ENCODE measurements at regions not wholly inside any gene's neighbourhood (a gene's known extent, or its start where the extent isn't known, plus 50 kb on each side); places are given as distances from the start of the nearest gene placed in this dataset.

DNA sequence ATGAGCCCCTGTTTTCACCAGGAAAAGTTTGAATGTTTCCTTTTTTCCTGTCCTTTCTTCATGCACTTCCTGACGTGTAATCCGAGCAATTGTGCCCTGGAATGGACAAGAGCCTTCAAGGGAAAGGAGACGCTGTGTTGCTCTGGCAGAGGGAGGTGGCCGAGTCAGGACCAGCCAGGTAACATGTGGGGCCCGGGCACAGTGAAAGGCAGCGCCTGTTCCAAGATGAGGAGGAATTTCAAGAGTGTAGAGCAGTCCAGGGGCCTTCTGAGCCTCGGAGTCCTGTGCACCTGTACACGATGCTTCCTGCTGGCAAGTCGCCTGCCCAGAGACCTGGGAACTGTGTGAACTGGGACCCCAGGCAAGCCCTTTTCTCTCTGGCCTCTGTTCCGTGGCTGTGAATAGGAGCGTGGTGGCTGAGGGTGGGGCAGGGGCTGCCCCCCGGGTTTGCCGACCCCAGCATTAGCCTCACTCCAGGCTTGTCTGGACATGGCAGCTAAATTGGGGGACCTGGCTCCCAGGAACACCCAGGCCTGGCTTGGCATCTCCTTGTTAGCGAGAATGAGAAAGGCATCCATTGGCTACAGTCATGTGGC lies 92.0 kb downstream of the MYEOV start:
- Histone ChIP-seq H3K9ac (ENCODE audit: low read length in 5 of 5) (no peak overlapping the region), H3K4me1 (ENCODE audit: control insufficient read depth in 5 of 5, insufficient read depth in 5 of 5, low read length in 5 of 5) (peaks cover 0 to 23% (median 17%) of the 10 kb centered on the region in 5 donors), H3K27me3 (ENCODE audit: control insufficient read depth in 5 of 5, insufficient read depth in 4 of 5, low read length in 5 of 5) (peaks cover 0 to 2% (median 0%) of the 10 kb centered on the region in 5 donors), H3K9me3 (ENCODE audit: control insufficient read depth in 5 of 5, low read length in 5 of 5) (peaks cover 2 to 18% (median 13%) of the 10 kb centered on the region in 5 donors), H3K4me3 (ENCODE audit: low read depth in 1 of 5, low read length in 5 of 5) (no peak overlapping the region), H3K27ac (ENCODE audit: low read depth, low read length) (no peak overlapping the region), H3K36me3 (ENCODE audit: control insufficient read depth in 5 of 5, insufficient read depth in 5 of 5, low read length in 5 of 5) (no peaks in the 10 kb centered on the region)

DNA sequence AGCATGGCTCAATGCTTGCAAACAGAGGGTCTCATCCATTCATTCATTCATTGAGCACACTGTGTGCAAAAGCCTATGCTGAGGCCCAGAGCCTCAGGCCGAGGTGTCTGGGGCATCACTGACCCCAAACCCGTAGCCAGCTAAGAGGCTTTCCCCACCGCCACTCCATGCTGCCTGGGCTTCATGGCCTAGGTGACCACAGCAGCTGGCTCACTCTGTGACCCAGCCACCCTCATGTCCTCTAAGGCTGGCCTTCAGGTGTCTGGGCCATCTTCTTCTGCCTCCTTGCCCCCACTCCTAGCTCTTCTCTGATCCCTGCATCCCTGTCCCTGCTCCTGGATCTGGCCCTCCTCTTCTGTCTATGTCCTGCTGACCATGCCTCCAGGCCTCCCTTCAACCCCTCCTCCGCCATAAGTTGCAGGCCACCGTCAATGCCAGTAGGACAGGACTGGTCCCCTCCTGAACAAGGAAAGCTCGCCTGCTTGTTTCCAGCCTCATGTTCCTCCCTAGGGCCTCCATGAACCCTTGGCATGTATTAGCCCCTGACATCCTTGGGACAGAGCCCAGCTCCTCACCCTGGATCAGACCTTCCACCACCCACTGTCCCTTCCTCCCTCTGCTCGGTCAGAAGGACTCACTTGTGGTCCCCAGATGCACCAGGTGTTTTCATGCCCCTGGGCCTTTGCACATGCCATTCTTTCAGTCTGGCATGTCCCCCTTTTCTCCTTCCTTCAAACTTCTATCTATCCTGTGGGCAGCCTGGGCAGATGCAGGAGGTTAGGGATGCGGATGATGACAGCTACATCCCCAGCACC lies 92.8 kb downstream of the MYEOV start:
- Histone ChIP-seq H3K9ac (ENCODE audit: low read length in 5 of 5) (no peak overlapping the region), H3K27ac (ENCODE audit: low read depth, low read length) (no peak overlapping the region), H3K9me3 (ENCODE audit: control insufficient read depth in 5 of 5, low read length in 5 of 5) (peaks cover 2 to 18% (median 13%) of the 10 kb centered on the region in 5 donors), H3K4me1 (ENCODE audit: control insufficient read depth in 5 of 5, insufficient read depth in 5 of 5, low read length in 5 of 5) (peaks cover 0 to 14% (median 9%) of the 10 kb centered on the region in 5 donors), H3K27me3 (ENCODE audit: control insufficient read depth in 5 of 5, insufficient read depth in 4 of 5, low read length in 5 of 5) (peaks cover 0 to 3% (median 0%) of the 10 kb centered on the region in 5 donors), H3K4me3 (ENCODE audit: low read depth in 1 of 5, low read length in 5 of 5) (no peak overlapping the region), H3K36me3 (ENCODE audit: control insufficient read depth in 5 of 5, insufficient read depth in 5 of 5, low read length in 5 of 5) (no peaks in the 10 kb centered on the region)

DNA sequence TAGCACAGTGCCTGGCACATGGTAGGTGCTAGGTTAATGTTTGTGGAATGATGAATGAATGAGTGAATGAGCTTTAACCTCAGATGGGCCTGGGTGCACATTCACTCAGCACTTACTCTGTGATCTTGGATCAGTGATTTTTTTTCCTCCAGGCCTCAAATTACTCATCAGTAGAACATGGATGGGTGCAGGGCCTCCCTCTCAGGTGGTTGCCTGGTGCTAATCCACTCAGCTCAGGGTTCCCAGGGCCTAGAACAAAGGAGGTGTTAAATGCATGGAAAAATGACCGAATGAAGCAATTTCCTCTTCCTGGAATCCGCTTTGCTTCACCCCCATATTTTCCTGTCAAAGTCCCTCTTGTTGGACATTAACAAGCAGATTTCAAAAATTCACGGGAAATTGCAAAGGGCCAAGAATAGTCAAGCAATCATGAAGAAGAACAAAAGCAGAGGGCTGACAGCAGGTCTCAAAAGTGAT lies 93.5 kb downstream of the MYEOV start:
- peaks cover 2 to 18% (median 13%) of the 10 kb centered on the region in 5 donors for H3K9me3 ChIP-seq (ENCODE audit: control insufficient read depth in 5 of 5, low read length in 5 of 5)
- no peak overlapping the region for H3K27ac ChIP-seq (ENCODE audit: low read depth, low read length)
- no peak overlapping the region for H3K4me3 ChIP-seq (ENCODE audit: low read depth in 1 of 5, low read length in 5 of 5)
- peaks cover 0 to 8% (median 4%) of the 10 kb centered on the region in 5 donors for H3K4me1 ChIP-seq (ENCODE audit: control insufficient read depth in 5 of 5, insufficient read depth in 5 of 5, low read length in 5 of 5)
- peaks cover 0 to 3% (median 0%) of the 10 kb centered on the region in 5 donors for H3K27me3 ChIP-seq (ENCODE audit: control insufficient read depth in 5 of 5, insufficient read depth in 4 of 5, low read length in 5 of 5)
- no peaks in the 10 kb centered on the region for H3K36me3 ChIP-seq (ENCODE audit: control insufficient read depth in 5 of 5, insufficient read depth in 5 of 5, low read length in 5 of 5)
- no peak overlapping the region for H3K9ac ChIP-seq (ENCODE audit: low read length in 5 of 5)

DNA sequence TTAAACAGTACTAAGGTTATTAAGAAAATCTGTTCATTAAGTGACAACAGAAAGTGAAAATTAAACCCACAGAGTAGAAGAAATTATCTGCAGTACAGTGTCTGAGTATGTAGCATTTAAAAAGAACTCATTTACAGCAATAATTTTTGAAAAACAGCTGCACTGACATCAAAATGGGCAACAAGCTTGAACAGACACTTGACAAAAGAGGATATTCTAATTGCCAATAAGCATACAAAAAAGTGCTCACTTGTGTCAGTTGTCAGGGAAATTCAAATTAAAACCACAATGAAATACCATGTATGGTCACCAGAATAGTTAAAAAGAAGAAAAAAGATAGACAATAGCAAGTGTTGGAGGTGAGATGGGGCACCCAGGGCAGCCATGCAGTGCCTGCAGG lies 93.3 kb upstream of the LINC01488 start:
- Histone ChIP-seq H3K4me3 (ENCODE audit: low read depth in 1 of 5, low read length in 5 of 5) (no peak overlapping the region), H3K27ac (ENCODE audit: low read depth, low read length) (no peak overlapping the region), H3K9me3 (ENCODE audit: control insufficient read depth in 5 of 5, low read length in 5 of 5) (peaks cover 2 to 18% (median 13%) of the 10 kb centered on the region in 5 donors), H3K27me3 (ENCODE audit: control insufficient read depth in 5 of 5, insufficient read depth in 4 of 5, low read length in 5 of 5) (peaks cover 0 to 3% (median 0%) of the 10 kb centered on the region in 5 donors), H3K36me3 (ENCODE audit: control insufficient read depth in 5 of 5, insufficient read depth in 5 of 5, low read length in 5 of 5) (no peaks in the 10 kb centered on the region), H3K4me1 (ENCODE audit: control insufficient read depth in 5 of 5, insufficient read depth in 5 of 5, low read length in 5 of 5) (peaks cover 0 to 4% (median 0%) of the 10 kb centered on the region in 5 donors), H3K9ac (ENCODE audit: low read length in 5 of 5) (no peak overlapping the region)

- peaks cover 0 to 4% (median 0%) of the 10 kb centered on the region in 5 donors for H3K4me1 ChIP-seq (ENCODE audit: control insufficient read depth in 5 of 5, insufficient read depth in 5 of 5, low read length in 5 of 5)
- H3K27me3 ChIP-seq (ENCODE audit: control insufficient read depth in 5 of 5, insufficient read depth in 4 of 5, low read length in 5 of 5): peaks cover 0 to 7% (median 0%) of the 10 kb centered on the region in 5 donors
- no peak overlapping the region for H3K9ac ChIP-seq (ENCODE audit: low read length in 5 of 5)
- no peak overlapping the region for H3K4me3 ChIP-seq (ENCODE audit: low read depth in 1 of 5, low read length in 5 of 5)
- peaks cover 2 to 18% (median 13%) of the 10 kb centered on the region in 5 donors for H3K9me3 ChIP-seq (ENCODE audit: control insufficient read depth in 5 of 5, low read length in 5 of 5)
- H3K27ac ChIP-seq (ENCODE audit: low read depth, low read length): no peak overlapping the region
- H3K36me3 ChIP-seq (ENCODE audit: control insufficient read depth in 5 of 5, insufficient read depth in 5 of 5, low read length in 5 of 5): no peaks in the 10 kb centered on the region
These were observed 92.8 kb upstream of the LINC01488 start for GRCh38 chr11:69388661-69389060.

DNA sequence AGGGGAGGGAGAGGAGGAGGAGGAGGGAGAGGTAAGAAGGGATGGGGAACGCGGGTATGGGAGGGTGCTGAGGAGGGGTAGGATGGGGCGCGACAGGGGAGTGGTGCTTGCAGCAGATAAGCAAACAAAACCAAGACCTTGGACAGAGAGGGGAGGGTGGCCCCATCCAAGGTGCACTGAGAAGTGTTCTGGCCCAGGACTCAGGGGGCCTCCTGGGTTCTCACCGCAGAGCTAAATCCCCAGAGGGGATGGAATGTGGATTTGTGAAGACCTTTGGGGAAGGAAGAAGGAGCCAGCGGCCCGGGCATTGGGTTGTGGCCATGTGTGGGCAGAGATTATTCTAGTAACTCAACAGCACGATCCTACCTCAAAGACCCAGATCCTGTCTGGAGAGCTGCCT lies 90.9 kb upstream of the LINC01488 start:
- Histone ChIP-seq H3K9ac (ENCODE audit: low read length in 5 of 5) (no peak overlapping the region), H3K36me3 (ENCODE audit: control insufficient read depth in 5 of 5, insufficient read depth in 5 of 5, low read length in 5 of 5) (no peaks in the 10 kb centered on the region), H3K27me3 (ENCODE audit: control insufficient read depth in 5 of 5, insufficient read depth in 4 of 5, low read length in 5 of 5) (peaks cover 0 to 8% (median 0%) of the 10 kb centered on the region in 5 donors), H3K27ac (ENCODE audit: low read depth, low read length) (no peak overlapping the region), H3K4me3 (ENCODE audit: low read depth in 1 of 5, low read length in 5 of 5) (no peak overlapping the region), H3K9me3 (ENCODE audit: control insufficient read depth in 5 of 5, low read length in 5 of 5) (peaks cover 2 to 18% (median 13%) of the 10 kb centered on the region in 5 donors), H3K4me1 (ENCODE audit: control insufficient read depth in 5 of 5, insufficient read depth in 5 of 5, low read length in 5 of 5) (peaks cover 0 to 9% (median 4%) of the 10 kb centered on the region in 5 donors)

DNA sequence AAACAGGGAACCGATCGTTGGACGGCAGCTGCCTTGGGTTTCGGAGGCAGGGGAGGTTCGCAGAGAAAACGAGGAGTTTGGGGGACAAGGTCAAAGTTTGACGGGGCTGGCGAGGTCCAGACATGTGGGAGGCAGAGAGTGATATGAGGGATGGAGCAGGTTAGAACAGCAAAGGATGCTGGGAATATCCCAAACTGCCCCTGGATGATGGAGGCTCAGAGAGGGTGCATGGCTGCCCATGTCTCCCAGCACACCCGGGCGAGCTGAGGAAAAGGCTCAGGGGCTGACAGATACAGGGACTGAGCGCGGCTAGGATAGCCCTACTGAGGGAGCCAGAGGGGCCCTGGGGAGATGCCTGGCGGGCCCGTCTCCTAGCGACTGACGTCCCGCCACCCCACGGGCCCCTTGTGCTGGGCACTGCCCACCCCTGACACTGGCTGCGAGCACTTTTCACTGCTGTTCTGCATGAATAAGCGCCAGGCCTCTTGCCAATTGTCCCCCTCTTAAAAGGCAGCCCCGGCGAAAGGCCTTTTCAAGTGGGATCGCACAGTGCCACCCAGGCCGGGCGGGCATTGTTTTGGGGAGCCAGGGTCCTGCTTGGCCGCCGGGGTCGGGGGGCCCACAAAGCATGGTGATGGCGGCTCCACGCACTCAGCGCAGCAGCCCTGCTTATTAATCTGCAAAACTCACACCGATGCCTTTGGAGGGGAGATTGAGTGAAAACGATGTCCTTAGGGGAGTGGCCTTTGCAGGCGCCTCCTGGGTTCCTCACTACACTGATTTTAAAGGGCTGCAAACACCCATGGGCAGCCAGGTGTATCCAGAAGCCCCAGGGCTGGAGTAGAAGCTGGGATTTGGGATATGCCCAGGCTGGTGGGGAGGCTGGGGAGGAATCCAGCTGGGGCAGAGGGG lies 90.0 kb upstream of the LINC01488 start:
- Histone ChIP-seq H3K4me1 (ENCODE audit: control insufficient read depth in 5 of 5, insufficient read depth in 5 of 5, low read length in 5 of 5) (peaks cover 0 to 9% (median 4%) of the 10 kb centered on the region in 5 donors), H3K27ac (ENCODE audit: low read depth, low read length) (no peak overlapping the region), H3K27me3 (ENCODE audit: control insufficient read depth in 5 of 5, insufficient read depth in 4 of 5, low read length in 5 of 5) (peaks cover 0 to 8% (median 0%) of the 10 kb centered on the region in 5 donors), H3K4me3 (ENCODE audit: low read depth in 1 of 5, low read length in 5 of 5) (no peak overlapping the region), H3K9me3 (ENCODE audit: control insufficient read depth in 5 of 5, low read length in 5 of 5) (peaks cover 2 to 18% (median 13%) of the 10 kb centered on the region in 5 donors), H3K36me3 (ENCODE audit: control insufficient read depth in 5 of 5, insufficient read depth in 5 of 5, low read length in 5 of 5) (no peaks in the 10 kb centered on the region), H3K9ac (ENCODE audit: low read length in 5 of 5) (no peak overlapping the region)

DNA sequence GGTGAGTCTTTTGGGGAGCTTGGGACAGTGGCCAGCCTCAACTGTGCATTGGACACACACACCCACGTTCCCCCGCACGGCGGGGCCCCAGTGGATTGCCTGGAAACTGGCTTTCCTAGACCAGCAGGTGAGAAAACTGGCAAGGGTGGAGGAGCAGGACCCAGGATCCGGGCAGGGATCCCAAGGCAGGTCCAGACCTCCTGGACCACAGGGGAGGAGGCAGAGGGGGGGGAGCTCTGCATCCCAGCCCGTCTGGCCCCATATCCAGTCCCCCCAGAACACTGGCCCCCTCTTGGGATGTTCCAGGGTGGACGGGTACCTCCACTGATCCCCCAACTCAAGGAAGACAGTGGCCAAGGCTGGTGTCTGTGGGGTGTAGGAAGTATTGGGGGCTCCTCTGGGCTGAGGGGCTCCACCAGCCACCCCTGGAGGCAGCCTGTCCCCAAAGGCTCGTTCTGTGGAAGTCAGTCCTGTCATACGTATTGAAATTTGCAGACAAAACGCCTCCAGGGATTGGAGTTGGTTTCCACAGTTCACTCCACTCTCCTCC lies 89.3 kb upstream of the LINC01488 start:
- Histone ChIP-seq H3K36me3 (ENCODE audit: control insufficient read depth in 5 of 5, insufficient read depth in 5 of 5, low read length in 5 of 5) (no peaks in the 10 kb centered on the region), H3K9me3 (ENCODE audit: control insufficient read depth in 5 of 5, low read length in 5 of 5) (peaks cover 2 to 18% (median 13%) of the 10 kb centered on the region in 5 donors), H3K27me3 (ENCODE audit: control insufficient read depth in 5 of 5, insufficient read depth in 4 of 5, low read length in 5 of 5) (peaks cover 0 to 8% (median 0%) of the 10 kb centered on the region in 5 donors), H3K4me3 (ENCODE audit: low read depth in 1 of 5, low read length in 5 of 5) (no peak overlapping the region), H3K4me1 (ENCODE audit: control insufficient read depth in 5 of 5, insufficient read depth in 5 of 5, low read length in 5 of 5) (peaks cover 0 to 9% (median 0%) of the 10 kb centered on the region in 5 donors), H3K9ac (ENCODE audit: low read length in 5 of 5) (no peak overlapping the region), H3K27ac (ENCODE audit: low read depth, low read length) (no peak overlapping the region)

GRCh38 chr11:69393178-69393832 lies 88.2 kb upstream of the LINC01488 start:
- H3K9me3 ChIP-seq (ENCODE audit: control insufficient read depth in 5 of 5, low read length in 5 of 5): peaks cover 2 to 9% (median 6%) of the 10 kb centered on the region in 5 donors
- no peak overlapping the region for H3K4me3 ChIP-seq (ENCODE audit: low read depth in 1 of 5, low read length in 5 of 5)
- H3K36me3 ChIP-seq (ENCODE audit: control insufficient read depth in 5 of 5, insufficient read depth in 5 of 5, low read length in 5 of 5): no peaks in the 10 kb centered on the region
- peaks cover 0 to 9% (median 0%) of the 10 kb centered on the region in 5 donors for H3K4me1 ChIP-seq (ENCODE audit: control insufficient read depth in 5 of 5, insufficient read depth in 5 of 5, low read length in 5 of 5)
- H3K9ac ChIP-seq (ENCODE audit: low read length in 5 of 5): no peak overlapping the region
- no peak overlapping the region for H3K27ac ChIP-seq (ENCODE audit: low read depth, low read length)
- peaks cover 0 to 8% (median 0%) of the 10 kb centered on the region in 5 donors for H3K27me3 ChIP-seq (ENCODE audit: control insufficient read depth in 5 of 5, insufficient read depth in 4 of 5, low read length in 5 of 5)

Data from subcutaneous abdominal adipose tissue (tissue), 5 donors.